ENCODE measurements at regions not wholly inside any gene's neighbourhood (a gene's known extent, or its start where the extent isn't known, plus 50 kb on each side); places are given as distances from the start of the nearest gene placed in this dataset.

- Histone ChIP-seq H3K9ac (no peak overlapping the region), H3K36me3 (replicated peaks in 1 of 2; ENCODE audit: control insufficient read depth in 1 of 2, insufficient read depth in 2 of 2, low read length in 1 of 2) (no peaks in the 10 kb centered on the region), H3K4me3 (ENCODE audit: low read depth in 2 of 2, low read length in 1 of 2) (no peak overlapping the region), H3K79me2 (ENCODE audit: insufficient read depth) (no peaks in the 10 kb centered on the region), H3K9me3 (no peaks in the 10 kb centered on the region), H3K27ac (ENCODE audit: low read depth in 2 of 2, low read length in 1 of 2) (no peak overlapping the region), H3K27me3 (ENCODE audit: insufficient read depth) (no peaks in the 10 kb centered on the region), H3F3A (replicated peaks; ENCODE audit: insufficient read depth) (no peaks in the 10 kb centered on the region), H3K9me2 (no peaks in the 10 kb centered on the region), H3K4me2 (no peak overlapping the region), H3K4me1 (ENCODE audit: control insufficient read depth in 1 of 2, insufficient read depth in 2 of 2, low read depth in 1 of 2, low read length in 1 of 2) (no peaks in the 10 kb centered on the region), H4K20me1 (ENCODE audit: insufficient read depth) (no peaks in the 10 kb centered on the region), H2AFZ (ENCODE audit: low read depth) (no peak overlapping the region)
- TF ChIP-seq SMC3 (IDR thresholded peaks at IDR 0.05; ENCODE audit: low read depth, low read length) (no peak), RFX5 (IDR thresholded peaks at IDR 0.05; ENCODE audit: low read length) (no peak), SIN3A (IDR thresholded peaks at IDR 0.05; ENCODE audit: borderline replicate concordance, low read depth, low read length) (no peak), FOXJ3 (CRISPR knock-in tag; IDR thresholded peaks at IDR 0.05) (no peak), MEF2A (IDR thresholded peaks at IDR 0.05; ENCODE audit: borderline replicate concordance, low read depth) (no peak)
- ChIA-PET POLR2A (no interaction called here), CTCF (interaction anchor here (1.3 kb wide), 1 partner anchor 43 kb away, joined by 5 read pairs; no protein-coding TSS in a partner anchor)
- 16% methylated on average over 4 of the region's 4 CpGs for WGBS (ENCODE audit: low lambda C conversion rate)
- no peak for DNase-seq
These were observed 120.3 kb upstream of the SLC6A11 start for GRCh38 chr3:10695595-10696285.

- Histone ChIP-seq H2AFZ (ENCODE audit: low read depth) (no peak overlapping the region), H3K4me3 (ENCODE audit: low read depth in 2 of 2, low read length in 1 of 2) (no peak overlapping the region), H4K20me1 (ENCODE audit: insufficient read depth) (no peaks in the 10 kb centered on the region), H3K36me3 (replicated peaks in 1 of 2; ENCODE audit: control insufficient read depth in 1 of 2, insufficient read depth in 2 of 2, low read length in 1 of 2) (no peaks in the 10 kb centered on the region), H3K79me2 (ENCODE audit: insufficient read depth) (no peaks in the 10 kb centered on the region), H3K4me1 (ENCODE audit: control insufficient read depth in 1 of 2, insufficient read depth in 2 of 2, low read depth in 1 of 2, low read length in 1 of 2) (no peaks in the 10 kb centered on the region; a peak in 1 of 4 replicates), H3K9me2 (no peaks in the 10 kb centered on the region), H3K9ac (no peak overlapping the region), H3F3A (replicated peaks; ENCODE audit: insufficient read depth) (no peaks in the 10 kb centered on the region), H3K9me3 (no peaks in the 10 kb centered on the region), H3K27me3 (ENCODE audit: insufficient read depth) (no peaks in the 10 kb centered on the region), H3K27ac (ENCODE audit: low read depth in 2 of 2, low read length in 1 of 2) (no peak overlapping the region), H3K4me2 (no peak overlapping the region)
- ChIA-PET CTCF (no interaction called here), POLR2A (no interaction called here)
- 4% methylated on average over 4 of the region's 4 CpGs for WGBS (ENCODE audit: low lambda C conversion rate)
- no peak for DNase-seq
- TF ChIP-seq USF2 (IDR thresholded peaks at IDR 0.05; ENCODE audit: borderline replicate concordance, low read depth, low read length) (no peak), USF1 (IDR thresholded peaks at IDR 0.05; ENCODE audit: borderline replicate concordance, low read depth) (peak; percentile 62; the same call in 1 of the 2 replicates)
These were observed 118.1 kb upstream of the SLC6A11 start for GRCh38 chr3:10697918-10698317.

- Histone ChIP-seq H3K9me2 (no peaks in the 10 kb centered on the region), H3K9ac (no peak overlapping the region), H3K4me1 (ENCODE audit: control insufficient read depth in 1 of 2, insufficient read depth in 2 of 2, low read depth in 1 of 2, low read length in 1 of 2) (peaks cover 0 to 2% of the 10 kb centered on the region in 2 experiments; a peak in 1 of 4 replicates), H3F3A (replicated peaks; ENCODE audit: insufficient read depth) (no peaks in the 10 kb centered on the region), H4K20me1 (ENCODE audit: insufficient read depth) (no peaks in the 10 kb centered on the region), H3K4me3 (ENCODE audit: low read depth in 2 of 2, low read length in 1 of 2) (no peak overlapping the region), H3K36me3 (replicated peaks in 1 of 2; ENCODE audit: control insufficient read depth in 1 of 2, insufficient read depth in 2 of 2, low read length in 1 of 2) (no peaks in the 10 kb centered on the region), H3K27ac (ENCODE audit: low read depth in 2 of 2, low read length in 1 of 2) (no peak overlapping the region), H3K4me2 (no peak overlapping the region), H2AFZ (ENCODE audit: low read depth) (no peak overlapping the region), H3K79me2 (ENCODE audit: insufficient read depth) (no peaks in the 10 kb centered on the region), H3K9me3 (no peaks in the 10 kb centered on the region), H3K27me3 (ENCODE audit: insufficient read depth) (no peaks in the 10 kb centered on the region)
- 21% methylated on average over 2 of the region's 2 CpGs for WGBS (ENCODE audit: low lambda C conversion rate)
- ChIA-PET CTCF (interaction anchor here (1.3 kb wide), 1 partner anchor 80 kb away, joined by 4 read pairs; no protein-coding TSS in a partner anchor), POLR2A (no interaction called here)
- no peak for DNase-seq
- TF ChIP-seq TCF12 (IDR thresholded peaks at IDR 0.05) (no peak), USF1 (IDR thresholded peaks at IDR 0.05; ENCODE audit: borderline replicate concordance, low read depth) (no peak), SIN3A (IDR thresholded peaks at IDR 0.05; ENCODE audit: borderline replicate concordance, low read depth, low read length) (no peak), ELF1 (IDR thresholded peaks at IDR 0.05) (no peak), EP300 (IDR thresholded peaks at IDR 0.05; ENCODE audit: borderline replicate concordance in 1 of 2, low read depth in 1 of 2, low read length in 1 of 2) (no peak), FOSL2 (IDR thresholded peaks at IDR 0.05; ENCODE audit: borderline replicate concordance, low read depth) (no peak), CHD2 (IDR thresholded peaks at IDR 0.05; ENCODE audit: low read length, partially characterized antibody) (no peak), RFX5 (IDR thresholded peaks at IDR 0.05; ENCODE audit: low read length) (no peak), EZH2phosphoT487 (IDR thresholded peaks at IDR 0.05; ENCODE audit: borderline replicate concordance, low read depth) (no peak), ZBTB33 (IDR thresholded peaks at IDR 0.05; ENCODE audit: borderline replicate concordance, low read depth) (no peak), MAX (IDR thresholded peaks at IDR 0.05; ENCODE audit: low read depth) (no peak), MXI1 (IDR thresholded peaks at IDR 0.05; ENCODE audit: low read depth, low read length) (no peak), RCOR1 (IDR thresholded peaks at IDR 0.05; ENCODE audit: low read length) (no peak)
These were observed 115.2 kb upstream of the SLC6A11 start for GRCh38 chr3:10700821-10701220.
